ENCODE measurements at regions not wholly inside any gene's neighbourhood (a gene's known extent, or its start where the extent isn't known, plus 50 kb on each side); places are given as distances from the start of the nearest gene placed in this dataset.

DNA sequence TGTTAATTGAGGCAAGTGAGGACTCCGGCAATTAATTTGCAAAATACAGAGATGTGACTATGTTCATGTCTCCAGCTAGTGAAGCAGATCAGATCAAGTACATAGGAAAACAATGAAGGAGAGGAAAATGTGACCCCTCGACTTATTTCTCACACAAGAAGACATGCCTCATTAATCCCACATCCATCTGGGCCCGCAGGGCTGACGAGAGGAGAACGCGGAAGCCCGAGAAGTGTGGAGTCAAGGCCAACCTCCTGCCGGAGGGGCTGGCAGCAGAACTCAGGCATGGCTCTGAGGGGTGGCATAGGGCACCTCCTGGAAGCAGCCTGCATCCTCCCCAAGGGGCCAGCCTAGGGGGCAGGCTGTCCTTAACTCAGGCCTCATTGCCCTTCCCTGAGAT, 54.4 kb downstream of the ZNF503 start:
- H3K79me2 ChIP-seq (ENCODE audit: insufficient read depth, low read length) = no peaks in the 10 kb centered on the region
- H3K27me3 ChIP-seq (ENCODE audit: insufficient read depth, low read length) = no peaks in the 10 kb centered on the region
- H3F3A ChIP-seq (ENCODE audit: insufficient read depth, low read length) = no peaks in the 10 kb centered on the region
- no peaks in the 10 kb centered on the region for H3K36me3 ChIP-seq (ENCODE audit: insufficient read depth, low read length)
- H3K4me2 ChIP-seq (ENCODE audit: low read length) = no peak overlapping the region
- no peaks in the 10 kb centered on the region for H3K9me3 ChIP-seq (ENCODE audit: low read length)
- H3K9me2 ChIP-seq (ENCODE audit: low read depth, low read length) = no peaks in the 10 kb centered on the region
- no peak overlapping the region for H3K27ac ChIP-seq (ENCODE audit: low read depth, low read length, poor library complexity, severe bottlenecking)
- H3K4me3 ChIP-seq (ENCODE audit: low read depth, low read length, poor library complexity, severe bottlenecking) = no peak overlapping the region
- no peak overlapping the region for H3K9ac ChIP-seq (ENCODE audit: low read length)
- H3K4me1 ChIP-seq (ENCODE audit: insufficient read depth, low read length, severe bottlenecking) = no peaks in the 10 kb centered on the region
- TF ChIP-seq, protein P1, sequence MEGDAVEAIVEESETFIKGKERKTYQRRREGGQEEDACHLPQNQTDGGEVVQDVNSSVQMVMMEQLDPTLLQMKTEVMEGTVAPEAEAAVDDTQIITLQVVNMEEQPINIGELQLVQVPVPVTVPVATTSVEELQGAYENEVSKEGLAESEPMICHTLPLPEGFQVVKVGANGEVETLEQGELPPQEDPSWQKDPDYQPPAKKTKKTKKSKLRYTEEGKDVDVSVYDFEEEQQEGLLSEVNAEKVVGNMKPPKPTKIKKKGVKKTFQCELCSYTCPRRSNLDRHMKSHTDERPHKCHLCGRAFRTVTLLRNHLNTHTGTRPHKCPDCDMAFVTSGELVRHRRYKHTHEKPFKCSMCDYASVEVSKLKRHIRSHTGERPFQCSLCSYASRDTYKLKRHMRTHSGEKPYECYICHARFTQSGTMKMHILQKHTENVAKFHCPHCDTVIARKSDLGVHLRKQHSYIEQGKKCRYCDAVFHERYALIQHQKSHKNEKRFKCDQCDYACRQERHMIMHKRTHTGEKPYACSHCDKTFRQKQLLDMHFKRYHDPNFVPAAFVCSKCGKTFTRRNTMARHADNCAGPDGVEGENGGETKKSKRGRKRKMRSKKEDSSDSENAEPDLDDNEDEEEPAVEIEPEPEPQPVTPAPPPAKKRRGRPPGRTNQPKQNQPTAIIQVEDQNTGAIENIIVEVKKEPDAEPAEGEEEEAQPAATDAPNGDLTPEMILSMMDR (IDR thresholded peaks at IDR 0.05; ENCODE audit: low read length) = no peak
- no peak for TF ChIP-seq EZH2 (IDR thresholded peaks at IDR 0.05; ENCODE audit: borderline replicate concordance, low read length)
- no peak overlapping the region for H2AFZ ChIP-seq (ENCODE audit: low read length)
- no peaks in the 10 kb centered on the region for H4K20me1 ChIP-seq (ENCODE audit: insufficient read depth, low read length)

DNA sequence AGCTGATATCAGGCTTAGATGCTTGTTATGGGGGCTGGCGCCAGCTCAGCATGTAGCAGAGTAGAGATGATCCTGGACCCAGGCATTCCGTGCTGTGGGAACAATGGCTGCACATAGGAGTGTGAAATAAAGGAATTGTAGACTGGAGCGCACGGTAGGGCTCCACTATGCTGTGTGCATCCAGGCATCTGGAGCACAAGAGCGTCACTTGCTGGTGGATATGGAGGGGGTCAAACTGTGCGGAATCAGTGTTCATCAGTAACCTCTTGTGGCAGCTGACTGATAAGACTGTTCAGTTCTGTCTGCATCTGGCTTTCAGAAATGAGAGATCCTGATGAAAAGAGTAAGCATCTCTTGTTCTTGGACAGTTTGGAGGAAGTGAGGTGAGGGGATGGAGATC, 55.8 kb downstream of the ZNF503 start:
- H3K4me3 ChIP-seq (ENCODE audit: low read depth, low read length, poor library complexity, severe bottlenecking) = no peak overlapping the region
- H3K9me3 ChIP-seq (ENCODE audit: low read length) = no peaks in the 10 kb centered on the region
- no peak overlapping the region for H2AFZ ChIP-seq (ENCODE audit: low read length)
- H3K27me3 ChIP-seq (ENCODE audit: insufficient read depth, low read length) = no peaks in the 10 kb centered on the region
- no peaks in the 10 kb centered on the region for H3K79me2 ChIP-seq (ENCODE audit: insufficient read depth, low read length)
- H4K20me1 ChIP-seq (ENCODE audit: insufficient read depth, low read length) = no peaks in the 10 kb centered on the region
- no peaks in the 10 kb centered on the region for H3F3A ChIP-seq (ENCODE audit: insufficient read depth, low read length)
- H3K9me2 ChIP-seq (ENCODE audit: low read depth, low read length) = no peaks in the 10 kb centered on the region
- no peaks in the 10 kb centered on the region for H3K36me3 ChIP-seq (ENCODE audit: insufficient read depth, low read length)
- no peaks in the 10 kb centered on the region for H3K4me1 ChIP-seq (ENCODE audit: insufficient read depth, low read length, severe bottlenecking)
- H3K4me2 ChIP-seq (ENCODE audit: low read length) = no peak overlapping the region
- TF ChIP-seq, protein P1 (IDR thresholded peaks at IDR 0.05; ENCODE audit: low read length) = no peak
- TF ChIP-seq EZH2 (IDR thresholded peaks at IDR 0.05; ENCODE audit: borderline replicate concordance, low read length) = no peak
- H3K27ac ChIP-seq (ENCODE audit: low read depth, low read length, poor library complexity, severe bottlenecking) = no peak overlapping the region
- H3K9ac ChIP-seq (ENCODE audit: low read length) = no peak overlapping the region

DNA sequence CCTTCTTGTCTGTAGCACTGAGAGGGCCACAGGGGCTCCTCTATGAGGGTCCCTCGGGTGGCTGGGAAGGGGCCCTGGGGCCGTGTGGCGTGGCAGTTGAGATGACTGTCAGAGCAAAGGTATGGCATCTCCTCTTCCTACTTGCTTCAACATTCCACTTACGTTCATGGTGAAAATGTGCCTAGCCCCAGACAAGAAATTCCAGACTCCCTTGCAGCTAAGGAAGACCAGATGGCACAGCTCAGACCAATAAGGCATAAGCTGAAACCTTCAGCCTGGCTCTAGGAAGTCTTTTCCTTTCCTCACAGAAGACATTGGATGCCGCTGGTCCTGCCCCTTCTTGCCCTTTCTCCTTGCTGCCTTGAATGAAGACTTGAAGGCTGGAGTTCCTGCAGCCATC, 57.4 kb downstream of the ZNF503 start:
- Histone ChIP-seq H3K9ac (ENCODE audit: low read length) (no peak overlapping the region), H4K20me1 (ENCODE audit: insufficient read depth, low read length) (no peaks in the 10 kb centered on the region), H3K9me2 (ENCODE audit: low read depth, low read length) (no peaks in the 10 kb centered on the region), H3K27me3 (ENCODE audit: insufficient read depth, low read length) (no peaks in the 10 kb centered on the region), H3K9me3 (ENCODE audit: low read length) (no peaks in the 10 kb centered on the region), H3K4me3 (ENCODE audit: low read depth, low read length, poor library complexity, severe bottlenecking) (no peak overlapping the region), H3K4me2 (ENCODE audit: low read length) (no peak overlapping the region), H3F3A (ENCODE audit: insufficient read depth, low read length) (no peaks in the 10 kb centered on the region), H2AFZ (ENCODE audit: low read length) (no peak overlapping the region), H3K79me2 (ENCODE audit: insufficient read depth, low read length) (no peaks in the 10 kb centered on the region), H3K27ac (ENCODE audit: low read depth, low read length, poor library complexity, severe bottlenecking) (no peak overlapping the region), H3K4me1 (ENCODE audit: insufficient read depth, low read length, severe bottlenecking) (no peaks in the 10 kb centered on the region), H3K36me3 (ENCODE audit: insufficient read depth, low read length) (no peaks in the 10 kb centered on the region)
- TF ChIP-seq EZH2 (IDR thresholded peaks at IDR 0.05; ENCODE audit: borderline replicate concordance, low read length) = no peak
- TF ChIP-seq, protein P1 (IDR thresholded peaks at IDR 0.05; ENCODE audit: low read length) = no peak

All from OCI-LY1 (cell line).